Lower leg skin (tissue), 4 donors: ENCODE measurements at regions not wholly inside any gene's neighbourhood (a gene's known extent, or its start where the extent isn't known, plus 50 kb on each side); places are given as distances from the start of the nearest gene placed in this dataset.

Experiments used
- DNase-seq, 2 donors: peaks; one replicate each; pipeline ENCODE4 v3.0.0-alpha.2; 2019; ENCODE audit warnings: low spot score in 2 of 2
- H3K4me3 ChIP-seq: fragments of 200-600 bp; sonication (generic); 2 replicates; pipeline ENCODE4 v1.5.1; 2017; ENCODE audit warnings: mild to moderate bottlenecking, low read depth; ENCODE audit not compliant: poor library complexity, severe bottlenecking
- POLR2A ChIP-seq, 2 donors: fragments of 450-650 bp; IDR thresholded peaks; one replicate each; pipeline ENCODE4 v1.6.1; 2016 to 2017; ENCODE audit warnings: antibody characterized with exemption in 2 of 2, mild to moderate bottlenecking in 1 of 2, moderate library complexity in 1 of 2
- WGBS, 2 donors: methylation state at CpG; one replicate each; pipeline ENCODE4 v1.1.5; 2018; 5-methylcytosine and 5-hydroxymethylcytosine counted together
- intact Hi-C: fragments of 100-400 bp; cut with DNase I; formaldehyde crosslinking; loops from one replicate; pipeline ENCODE4 v1.15.0; 2023; ENCODE audit warnings: low total_unique reads
- TF ChIP-seq, protein P1 (sequence below), 3 donors: fragments of 450-650 bp; IDR thresholded peaks; one replicate each; pipeline ENCODE4 v1.5.1; 2016; ENCODE audit warnings: antibody characterized with exemption in 3 of 3, mild to moderate bottlenecking in 3 of 3, moderate library complexity in 2 of 3

DNA sequence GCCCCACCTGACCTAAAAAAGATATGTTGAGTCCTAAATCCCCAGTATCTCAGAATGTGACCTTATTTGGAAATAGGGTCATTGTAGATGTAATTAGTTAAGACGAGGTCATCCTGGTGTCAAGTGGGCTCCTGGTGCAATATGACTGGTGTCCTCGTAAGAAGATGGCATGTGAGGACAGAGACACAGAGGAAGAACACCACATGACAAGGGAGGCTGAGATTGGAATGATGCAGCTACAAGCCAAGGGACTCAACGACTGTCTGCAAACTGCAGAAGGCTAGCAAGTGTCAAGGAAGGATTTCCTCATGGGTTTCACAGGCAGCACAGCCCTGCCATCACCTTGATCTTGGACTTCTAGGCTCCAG, 100.4 kb upstream of the DAP start:
- TF ChIP-seq POLR2A (IDR thresholded peaks at IDR 0.05), result no peak
- TF ChIP-seq, protein P1, sequence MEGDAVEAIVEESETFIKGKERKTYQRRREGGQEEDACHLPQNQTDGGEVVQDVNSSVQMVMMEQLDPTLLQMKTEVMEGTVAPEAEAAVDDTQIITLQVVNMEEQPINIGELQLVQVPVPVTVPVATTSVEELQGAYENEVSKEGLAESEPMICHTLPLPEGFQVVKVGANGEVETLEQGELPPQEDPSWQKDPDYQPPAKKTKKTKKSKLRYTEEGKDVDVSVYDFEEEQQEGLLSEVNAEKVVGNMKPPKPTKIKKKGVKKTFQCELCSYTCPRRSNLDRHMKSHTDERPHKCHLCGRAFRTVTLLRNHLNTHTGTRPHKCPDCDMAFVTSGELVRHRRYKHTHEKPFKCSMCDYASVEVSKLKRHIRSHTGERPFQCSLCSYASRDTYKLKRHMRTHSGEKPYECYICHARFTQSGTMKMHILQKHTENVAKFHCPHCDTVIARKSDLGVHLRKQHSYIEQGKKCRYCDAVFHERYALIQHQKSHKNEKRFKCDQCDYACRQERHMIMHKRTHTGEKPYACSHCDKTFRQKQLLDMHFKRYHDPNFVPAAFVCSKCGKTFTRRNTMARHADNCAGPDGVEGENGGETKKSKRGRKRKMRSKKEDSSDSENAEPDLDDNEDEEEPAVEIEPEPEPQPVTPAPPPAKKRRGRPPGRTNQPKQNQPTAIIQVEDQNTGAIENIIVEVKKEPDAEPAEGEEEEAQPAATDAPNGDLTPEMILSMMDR (IDR thresholded peaks at IDR 0.05), result no peak
- H3K4me3 ChIP-seq, result no peak overlapping the region
- 81 to 82% methylated on average over 3 of the region's 3 CpGs for WGBS, 2 donors
- no peak for DNase-seq
- intact Hi-C loops, result no loop called here

DNA sequence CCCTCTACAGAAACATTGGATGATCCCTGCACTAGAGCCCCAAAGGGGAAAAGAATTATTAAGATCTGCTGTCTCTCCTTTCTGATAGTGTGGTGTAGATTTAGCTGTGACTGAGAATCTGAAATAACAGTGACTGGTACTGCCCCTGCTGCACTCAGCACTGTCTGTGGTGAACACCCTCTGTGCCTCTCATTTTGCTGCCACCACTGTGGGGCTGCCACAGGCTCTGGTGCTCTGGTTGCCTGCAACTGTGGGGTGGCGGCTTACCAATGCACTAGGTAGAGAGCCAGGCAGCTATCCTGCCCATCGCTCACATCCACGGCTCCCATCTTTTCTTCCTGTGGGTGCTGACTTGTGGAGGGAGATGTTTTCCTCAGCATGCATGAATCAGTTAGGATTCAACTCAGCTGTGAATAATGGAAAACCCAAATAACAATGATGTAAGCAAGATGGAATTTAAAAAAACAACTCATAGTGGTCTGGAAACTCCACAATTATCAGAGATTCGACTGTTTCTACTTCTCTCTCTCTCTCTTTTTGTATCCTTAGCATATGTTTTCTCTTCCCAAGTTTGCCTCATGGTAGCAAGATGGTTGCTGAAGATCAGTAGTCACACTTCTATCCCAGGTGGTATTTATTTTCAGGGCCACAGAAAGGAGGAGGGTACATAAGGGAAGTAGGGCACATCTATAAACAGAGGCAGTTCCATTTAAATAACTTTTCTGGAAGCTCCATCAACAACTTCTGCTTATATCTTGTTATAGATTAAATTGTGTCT, 99.8 kb upstream of the DAP start:
- no peak overlapping the region for H3K4me3 ChIP-seq
- DNase-seq, result no peak
- WGBS, 2 donors, result 77 to 86% methylated on average over 4 of the region's 4 CpGs
- intact Hi-C loops, result no loop called here
- TF ChIP-seq, protein P1 (IDR thresholded peaks at IDR 0.05), result no peak
- no peak for TF ChIP-seq POLR2A (IDR thresholded peaks at IDR 0.05)

DNA sequence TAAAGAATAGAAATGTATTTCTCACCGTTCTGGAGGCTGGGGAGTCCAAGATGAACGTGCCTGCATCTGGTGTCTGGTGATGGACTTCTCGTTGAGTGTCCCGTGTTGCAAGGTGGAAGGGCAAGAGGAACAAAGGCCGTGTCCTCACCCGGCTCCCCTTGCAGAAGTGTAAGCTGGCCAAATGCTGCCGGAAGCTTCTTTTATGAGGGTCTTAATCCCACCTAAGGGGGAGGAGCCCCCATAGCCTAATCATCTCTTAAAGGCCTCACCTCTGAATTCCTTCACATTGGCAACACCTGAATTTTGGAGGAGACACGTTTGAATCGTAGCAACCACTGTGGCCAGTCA, 99.1 kb upstream of the DAP start:
- H3K4me3 ChIP-seq, result no peak overlapping the region
- no peak for DNase-seq
- intact Hi-C loops, result no loop called here
- WGBS, 2 donors, result 78% methylated on average over 9 of the region's 9 CpGs
- TF ChIP-seq POLR2A (IDR thresholded peaks at IDR 0.05), result no peak
- TF ChIP-seq, protein P1 (IDR thresholded peaks at IDR 0.05), result no peak

DNA sequence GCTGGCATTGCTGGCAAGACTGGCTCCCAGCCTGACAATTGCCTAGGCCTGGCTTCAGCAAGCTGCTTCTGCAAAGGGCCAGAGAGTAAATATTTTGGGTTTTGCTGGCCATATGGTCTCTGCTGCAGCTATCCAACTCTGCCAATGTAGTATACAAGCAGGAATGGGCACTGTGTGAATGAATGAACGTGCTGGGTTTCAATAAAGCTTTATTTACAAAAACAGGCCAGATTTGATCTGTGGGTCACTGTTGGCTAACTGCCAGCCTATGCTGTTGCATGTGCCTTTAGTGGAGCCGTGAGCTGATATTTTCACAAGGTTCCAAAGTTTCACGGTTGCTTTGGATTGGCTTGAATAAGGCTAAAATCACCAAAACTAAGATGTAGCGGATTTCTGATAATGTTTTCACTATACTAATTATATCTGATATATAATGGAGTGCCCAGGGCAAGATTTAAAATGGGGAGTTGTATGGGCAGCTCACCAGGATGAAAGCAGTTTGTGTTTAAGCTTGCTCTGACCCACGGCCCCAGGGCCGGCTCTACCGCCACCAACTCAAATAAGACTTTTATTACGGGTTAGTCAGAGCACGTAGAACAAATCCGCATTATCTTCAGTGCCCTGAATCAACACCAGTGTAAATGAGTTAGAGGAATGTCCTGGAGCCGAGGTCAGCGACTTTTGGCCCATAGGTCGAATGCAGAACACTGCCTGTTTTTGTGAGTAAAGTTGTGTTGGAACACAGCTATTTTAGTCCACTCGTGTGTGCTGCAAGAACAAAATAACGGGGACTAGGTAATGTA, 98.6 kb upstream of the DAP start:
- WGBS, 2 donors, result 68 to 70% methylated on average over 15 of the region's 15 CpGs
- H3K4me3 ChIP-seq, result no peak overlapping the region
- DNase-seq, result no peak
- TF ChIP-seq POLR2A (IDR thresholded peaks at IDR 0.05), result no peak
- TF ChIP-seq, protein P1 (IDR thresholded peaks at IDR 0.05), result no peak
- intact Hi-C loops, result no loop called here

DNA sequence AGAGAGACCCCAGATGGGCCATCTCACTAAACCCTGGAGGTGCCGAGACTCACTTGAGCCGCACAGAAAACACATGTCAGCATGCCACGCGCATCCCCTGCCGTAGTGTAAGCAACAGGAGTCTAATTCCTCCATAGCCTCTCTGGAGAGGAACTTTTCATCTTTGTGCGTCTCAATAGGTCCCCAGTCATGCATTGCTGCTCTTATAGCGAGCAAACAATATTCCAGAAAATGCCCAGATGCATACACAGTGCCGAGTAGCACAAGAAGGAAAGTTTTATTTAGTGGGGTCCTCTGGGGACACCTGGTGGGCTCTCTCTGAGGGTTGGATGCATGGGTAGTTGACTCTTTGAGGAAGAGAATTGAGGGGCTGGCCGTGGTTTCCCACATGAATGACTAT, 97.9 kb upstream of the DAP start:
- TF ChIP-seq, protein P1 (IDR thresholded peaks at IDR 0.05), result no peak
- no peak for TF ChIP-seq POLR2A (IDR thresholded peaks at IDR 0.05)
- no peak overlapping the region for H3K4me3 ChIP-seq
- no peak for DNase-seq
- 86 to 93% methylated on average over 9 of the region's 9 CpGs for WGBS, 2 donors
- intact Hi-C loops, result no loop called here
